ENCODE measurements at regions not wholly inside any gene's neighbourhood (a gene's known extent, or its start where the extent isn't known, plus 50 kb on each side); places are given as distances from the start of the nearest gene placed in this dataset.

DNA sequence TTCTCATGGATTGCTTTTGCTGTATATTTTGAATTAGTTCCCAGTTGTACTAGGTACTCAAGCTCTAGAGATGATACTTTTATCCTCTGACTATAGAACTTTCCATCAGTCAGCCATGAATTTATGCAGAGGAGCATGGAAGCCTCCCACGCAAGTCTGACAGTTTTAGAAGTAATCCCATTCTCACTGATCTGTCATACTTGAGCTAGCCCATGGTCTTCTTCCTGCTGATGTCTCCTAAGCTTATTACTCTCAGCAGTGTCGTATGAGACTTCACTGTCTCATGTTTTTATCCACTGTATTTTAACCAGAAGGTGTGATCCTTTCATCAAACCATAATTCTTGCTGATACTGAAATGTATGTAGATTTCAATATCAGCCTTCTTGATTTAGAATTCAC, 715.2 kb upstream of the MARCKS start:
- TF ChIP-seq, protein P1, sequence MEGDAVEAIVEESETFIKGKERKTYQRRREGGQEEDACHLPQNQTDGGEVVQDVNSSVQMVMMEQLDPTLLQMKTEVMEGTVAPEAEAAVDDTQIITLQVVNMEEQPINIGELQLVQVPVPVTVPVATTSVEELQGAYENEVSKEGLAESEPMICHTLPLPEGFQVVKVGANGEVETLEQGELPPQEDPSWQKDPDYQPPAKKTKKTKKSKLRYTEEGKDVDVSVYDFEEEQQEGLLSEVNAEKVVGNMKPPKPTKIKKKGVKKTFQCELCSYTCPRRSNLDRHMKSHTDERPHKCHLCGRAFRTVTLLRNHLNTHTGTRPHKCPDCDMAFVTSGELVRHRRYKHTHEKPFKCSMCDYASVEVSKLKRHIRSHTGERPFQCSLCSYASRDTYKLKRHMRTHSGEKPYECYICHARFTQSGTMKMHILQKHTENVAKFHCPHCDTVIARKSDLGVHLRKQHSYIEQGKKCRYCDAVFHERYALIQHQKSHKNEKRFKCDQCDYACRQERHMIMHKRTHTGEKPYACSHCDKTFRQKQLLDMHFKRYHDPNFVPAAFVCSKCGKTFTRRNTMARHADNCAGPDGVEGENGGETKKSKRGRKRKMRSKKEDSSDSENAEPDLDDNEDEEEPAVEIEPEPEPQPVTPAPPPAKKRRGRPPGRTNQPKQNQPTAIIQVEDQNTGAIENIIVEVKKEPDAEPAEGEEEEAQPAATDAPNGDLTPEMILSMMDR (IDR thresholded peaks at IDR 0.05): no peak
- TF ChIP-seq POLR2A (IDR thresholded peaks at IDR 0.05) (no peak), POLR2AphosphoS5 (IDR thresholded peaks at IDR 0.05) (no peak), EP300 (IDR thresholded peaks at IDR 0.05) (no peak)
